HL-60 (cell line): ENCODE measurements at regions not wholly inside any gene's neighbourhood (a gene's known extent, or its start where the extent isn't known, plus 50 kb on each side); places are given as distances from the start of the nearest gene placed in this dataset.

Experiments used
- DNase-seq, 2 experiments: peaks; one replicate each; pipeline ENCODE4 v3.0.0-alpha.2; 2010 to 2020; ENCODE audit warnings: low read depth in 1 of 2, low spot score in 1 of 2
- H3K27ac ChIP-seq: fragments of 250-450 bp; sonication (Bioruptor Pico); replicated peaks from 2 replicates; pipeline ENCODE4 v1.5.1; 2020; ENCODE audit warnings: mild to moderate bottlenecking, moderate library complexity
- H3K27me3 ChIP-seq: fragments of 250-450 bp; sonication (Bioruptor Pico); 2 replicates; pipeline ENCODE4 v1.5.1; 2021; ENCODE audit warnings: mild to moderate bottlenecking, moderate library complexity; ENCODE audit not compliant: insufficient read depth, poor library complexity, severe bottlenecking
- H3K4me3 ChIP-seq: replicated peaks from 2 replicates; pipeline ENCODE4 v1.5.1; 2011; ENCODE audit warnings: mild to moderate bottlenecking, control low read depth, low read length; ENCODE audit not compliant: insufficient read depth
- CTCF ChIP-seq: IDR thresholded peaks from one replicate; pipeline ENCODE4 v1.5.1; 2011; ENCODE audit warnings: low read length, control low read depth, inconsistent platforms; ENCODE audit not compliant: insufficient read depth
- GABPA ChIP-seq: IDR thresholded peaks from 2 replicates; pipeline ENCODE4 v1.6.1; 2012; ENCODE audit warnings: low read depth
- POLR2AphosphoS5 ChIP-seq: IDR thresholded peaks from 2 replicates; pipeline ENCODE4 v1.6.1; 2012; ENCODE audit warnings: low read depth
- REST ChIP-seq: IDR thresholded peaks from 2 replicates; pipeline ENCODE4 v1.6.1; 2012; ENCODE audit warnings: low read depth; ENCODE audit not compliant: insufficient replicate concordance
- SPI1 ChIP-seq: IDR thresholded peaks from 2 replicates; pipeline ENCODE4 v1.6.1; 2012; ENCODE audit warnings: low read depth, mild to moderate bottlenecking, borderline replicate concordance

- peaks cover 10% of the 10 kb centered on the region for H3K27me3 ChIP-seq
- TF ChIP-seq POLR2AphosphoS5 (no peak), REST (no peak), CTCF (no peak), GABPA (no peak), SPI1 (no peak)
These were observed 55.3 kb upstream of the CTNNBL1 start for GRCh38 chr20:37638527-37638926.

GRCh38 chr20:37636977-37637376, 56.9 kb upstream of the CTNNBL1 start:
- no peak for DNase-seq
- no peak overlapping the region for H3K4me3 ChIP-seq
- peaks cover 5% of the 10 kb centered on the region for H3K27me3 ChIP-seq
- no peak overlapping the region for H3K27ac ChIP-seq
- TF ChIP-seq CTCF: no peak
- no peak for TF ChIP-seq POLR2AphosphoS5
- TF ChIP-seq GABPA: no peak
- no peak for TF ChIP-seq SPI1
- TF ChIP-seq REST: no peak

More at GRCh38 chr20:37638527-37638926, 55.3 kb upstream of the CTNNBL1 start:
- Histone ChIP-seq H3K4me3 (no peak overlapping the region), H3K27ac (no peak overlapping the region)
- no peak for DNase-seq

GRCh38 chr20:37636212-37636975, 57.4 kb upstream of the CTNNBL1 start:
- Histone ChIP-seq H3K4me3 (no peak overlapping the region), H3K27ac (no peak overlapping the region), H3K27me3 (peaks cover 4% of the 10 kb centered on the region)
- TF ChIP-seq SPI1 (no peak), REST (no peak), POLR2AphosphoS5 (no peak), GABPA (no peak), CTCF (no peak)
- DNase-seq: no peak
